ENCODE measurements at regions not wholly inside any gene's neighbourhood (a gene's known extent, or its start where the extent isn't known, plus 50 kb on each side); places are given as distances from the start of the nearest gene placed in this dataset.
"Not testable (repeated sequence)": the region's sequence is repeated elsewhere in the genome, so short reads cannot be mapped to it uniquely, and the experiment has no call there.

- H3K9me3 ChIP-seq; H3K27ac ChIP-seq (ENCODE audit: low read length); H3K36me3 ChIP-seq (ENCODE audit: control insufficient read depth in 2 of 2, extremely low read depth in 1 of 2, insufficient read depth in 1 of 2, low read length in 1 of 2); H3K36me3 Mint-ChIP-seq; DNase-seq; H3K27me3 Mint-ChIP-seq; H3K4me3 ChIP-seq (ENCODE audit: control insufficient read depth in 1 of 2, extremely low read depth in 1 of 2, low read length in 1 of 2); ATAC-seq (replicated peaks in 1 of 4); H3K27me3 ChIP-seq (replicated peaks in 1 of 2; ENCODE audit: control insufficient read depth in 2 of 2, extremely low read depth in 1 of 2, insufficient read depth in 2 of 2, low read length in 1 of 2); POLR2A ChIA-PET; H3K4me1 ChIP-seq (ENCODE audit: control insufficient read depth in 1 of 2, extremely low read depth in 1 of 2, insufficient read depth in 2 of 2, low read length in 2 of 2); CTCF ChIA-PET; H3K27ac Mint-ChIP-seq; H3K9me3 Mint-ChIP-seq: not testable (repeated sequence)
- WGBS (ENCODE audit: insufficient coverage), result no CpG with 5 or more reads among the region's 1 CpG
- peaks cover 10 to 12% (median 10%) of the 10 kb centered on the region in 3 donors for H3K4me1 Mint-ChIP-seq
- peak overlapping the region; percentile 19 to 55 (median 28) for H3K4me3 Mint-ChIP-seq
These were observed 543.2 kb downstream of the TTLL7 start for GRCh38 chr1:83455753-83456152.

DNA sequence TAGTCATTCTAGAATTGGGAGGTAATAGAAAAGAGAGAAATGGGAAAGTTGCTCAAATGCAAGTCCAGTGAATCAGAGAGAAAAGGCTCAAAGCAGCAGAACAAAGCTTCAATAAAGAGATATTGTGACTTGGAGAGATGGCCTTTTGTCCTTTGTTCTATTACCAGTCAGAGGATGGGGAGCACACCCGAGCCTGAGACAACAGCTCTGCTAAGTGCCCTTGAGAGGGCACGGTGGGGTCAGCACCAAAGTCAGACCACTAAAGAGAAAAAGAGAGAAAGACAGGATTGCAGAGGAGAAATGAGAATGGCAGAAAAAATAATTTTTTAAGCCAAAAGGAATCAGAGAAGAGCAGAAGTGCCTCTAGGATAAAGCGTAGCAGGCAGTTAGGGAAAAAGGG is 553.1 kb downstream of the TTLL7 start:
- H3K27ac Mint-ChIP-seq; H3K27me3 ChIP-seq (replicated peaks in 1 of 2; ENCODE audit: control insufficient read depth in 2 of 2, extremely low read depth in 1 of 2, insufficient read depth in 2 of 2, low read length in 1 of 2); H3K36me3 ChIP-seq (ENCODE audit: control insufficient read depth in 2 of 2, extremely low read depth in 1 of 2, insufficient read depth in 1 of 2, low read length in 1 of 2); H3K4me3 ChIP-seq (ENCODE audit: control insufficient read depth in 1 of 2, extremely low read depth in 1 of 2, low read length in 1 of 2); H3K9me3 ChIP-seq; DNase-seq; POLR2A ChIA-PET; H3K27me3 Mint-ChIP-seq; H3K4me1 ChIP-seq (ENCODE audit: control insufficient read depth in 1 of 2, extremely low read depth in 1 of 2, insufficient read depth in 2 of 2, low read length in 2 of 2); H3K4me3 Mint-ChIP-seq; ATAC-seq (replicated peaks in 1 of 4); H3K9me3 Mint-ChIP-seq; H3K36me3 Mint-ChIP-seq; CTCF ChIA-PET; H3K27ac ChIP-seq (ENCODE audit: low read length): not testable (repeated sequence)
- H3K4me1 Mint-ChIP-seq, result peaks cover 7 to 14% (median 11%) of the 10 kb centered on the region in 3 donors
- WGBS (ENCODE audit: insufficient coverage), result no CpG with 5 or more reads among the region's 3 CpGs

DNA sequence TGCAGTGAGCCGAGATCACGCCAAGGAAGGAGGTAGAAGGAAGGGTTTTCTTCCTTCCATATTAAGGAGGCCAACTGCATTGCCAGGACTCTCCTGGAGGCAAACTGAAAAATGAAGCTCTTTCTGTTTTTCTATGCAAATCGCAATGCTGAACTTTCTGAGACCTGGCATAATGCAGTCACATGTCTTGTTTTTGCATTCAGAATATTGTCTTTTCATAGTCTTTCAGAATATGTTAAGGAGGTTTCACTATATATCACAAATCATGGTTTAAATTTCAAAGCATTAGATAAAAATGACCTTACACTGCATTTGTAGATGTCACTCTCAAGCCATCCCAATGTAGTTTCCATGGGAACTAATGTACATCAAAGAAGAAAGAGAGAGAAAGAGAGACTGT is 556.5 kb downstream of the TTLL7 start:
- H3K9me3 Mint-ChIP-seq; H3K36me3 Mint-ChIP-seq; H3K27me3 ChIP-seq (replicated peaks in 1 of 2; ENCODE audit: control insufficient read depth in 2 of 2, extremely low read depth in 1 of 2, insufficient read depth in 2 of 2, low read length in 1 of 2); H3K9me3 ChIP-seq; POLR2A ChIA-PET; DNase-seq; H3K4me3 ChIP-seq (ENCODE audit: control insufficient read depth in 1 of 2, extremely low read depth in 1 of 2, low read length in 1 of 2); CTCF ChIA-PET; H3K27ac Mint-ChIP-seq; H3K27ac ChIP-seq (ENCODE audit: low read length); H3K27me3 Mint-ChIP-seq; H3K4me1 Mint-ChIP-seq; H3K4me3 Mint-ChIP-seq; ATAC-seq (replicated peaks in 1 of 4); H3K36me3 ChIP-seq (ENCODE audit: control insufficient read depth in 2 of 2, extremely low read depth in 1 of 2, insufficient read depth in 1 of 2, low read length in 1 of 2); H3K4me1 ChIP-seq (ENCODE audit: control insufficient read depth in 1 of 2, extremely low read depth in 1 of 2, insufficient read depth in 2 of 2, low read length in 2 of 2): not testable (repeated sequence)
- no CpG with 5 or more reads among the region's 3 CpGs for WGBS (ENCODE audit: insufficient coverage)

DNA sequence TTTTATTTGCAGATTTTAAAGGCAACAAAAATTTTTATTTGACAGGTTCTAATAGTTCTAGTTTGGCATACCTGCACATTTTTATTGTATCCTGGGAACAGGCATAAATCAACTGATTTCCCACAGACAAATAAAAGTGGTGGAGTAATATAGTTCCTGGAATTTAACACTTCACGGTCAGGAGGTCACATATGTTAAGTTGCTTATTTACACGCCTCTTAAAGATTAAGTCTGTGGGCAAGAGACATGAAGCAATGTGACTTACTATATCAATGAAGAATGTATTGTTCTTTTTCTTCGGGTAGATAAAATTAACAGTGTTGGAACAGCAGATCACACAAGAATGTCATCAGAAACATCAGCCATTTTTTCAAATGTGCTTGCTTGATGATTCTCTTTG is 558.3 kb downstream of the TTLL7 start:
- H3K4me1 ChIP-seq (ENCODE audit: control insufficient read depth in 1 of 2, extremely low read depth in 1 of 2, insufficient read depth in 2 of 2, low read length in 2 of 2); H3K27ac ChIP-seq (ENCODE audit: low read length); H3K4me1 Mint-ChIP-seq; H3K4me3 ChIP-seq (ENCODE audit: control insufficient read depth in 1 of 2, extremely low read depth in 1 of 2, low read length in 1 of 2); H3K36me3 Mint-ChIP-seq; H3K36me3 ChIP-seq (ENCODE audit: control insufficient read depth in 2 of 2, extremely low read depth in 1 of 2, insufficient read depth in 1 of 2, low read length in 1 of 2); H3K4me3 Mint-ChIP-seq; DNase-seq; H3K9me3 ChIP-seq; H3K27me3 Mint-ChIP-seq; ATAC-seq (replicated peaks in 1 of 4); POLR2A ChIA-PET; CTCF ChIA-PET; H3K27me3 ChIP-seq (replicated peaks in 1 of 2; ENCODE audit: control insufficient read depth in 2 of 2, extremely low read depth in 1 of 2, insufficient read depth in 2 of 2, low read length in 1 of 2); H3K27ac Mint-ChIP-seq; H3K9me3 Mint-ChIP-seq: not testable (repeated sequence)
- WGBS (ENCODE audit: insufficient coverage), result no CpG with 5 or more reads among the region's 3 CpGs

- H3K4me3 ChIP-seq (ENCODE audit: control insufficient read depth in 1 of 2, extremely low read depth in 1 of 2, low read length in 1 of 2); H3K4me3 Mint-ChIP-seq; H3K36me3 ChIP-seq (ENCODE audit: control insufficient read depth in 2 of 2, extremely low read depth in 1 of 2, insufficient read depth in 1 of 2, low read length in 1 of 2); ATAC-seq (replicated peaks in 1 of 4); H3K36me3 Mint-ChIP-seq; H3K4me1 Mint-ChIP-seq; CTCF ChIA-PET; H3K27me3 Mint-ChIP-seq; H3K27ac Mint-ChIP-seq; POLR2A ChIA-PET; H3K9me3 ChIP-seq; H3K9me3 Mint-ChIP-seq; H3K27ac ChIP-seq (ENCODE audit: low read length); DNase-seq; H3K27me3 ChIP-seq (replicated peaks in 1 of 2; ENCODE audit: control insufficient read depth in 2 of 2, extremely low read depth in 1 of 2, insufficient read depth in 2 of 2, low read length in 1 of 2); H3K4me1 ChIP-seq (ENCODE audit: control insufficient read depth in 1 of 2, extremely low read depth in 1 of 2, insufficient read depth in 2 of 2, low read length in 2 of 2): not testable (repeated sequence)
- WGBS (ENCODE audit: insufficient coverage), result no CpG with 5 or more reads among the region's 1 CpG
These were observed 558.9 kb downstream of the TTLL7 start for GRCh38 chr1:83440021-83440420.

GRCh38 chr1:83438316-83438715 is 560.6 kb downstream of the TTLL7 start:
- H3K36me3 ChIP-seq (ENCODE audit: control insufficient read depth in 2 of 2, extremely low read depth in 1 of 2, insufficient read depth in 1 of 2, low read length in 1 of 2); ATAC-seq (replicated peaks in 1 of 4); H3K4me1 Mint-ChIP-seq; H3K4me1 ChIP-seq (ENCODE audit: control insufficient read depth in 1 of 2, extremely low read depth in 1 of 2, insufficient read depth in 2 of 2, low read length in 2 of 2); H3K4me3 ChIP-seq (ENCODE audit: control insufficient read depth in 1 of 2, extremely low read depth in 1 of 2, low read length in 1 of 2); POLR2A ChIA-PET; H3K9me3 ChIP-seq; H3K27ac Mint-ChIP-seq; H3K9me3 Mint-ChIP-seq; H3K4me3 Mint-ChIP-seq; H3K36me3 Mint-ChIP-seq; H3K27me3 ChIP-seq (replicated peaks in 1 of 2; ENCODE audit: control insufficient read depth in 2 of 2, extremely low read depth in 1 of 2, insufficient read depth in 2 of 2, low read length in 1 of 2); CTCF ChIA-PET; H3K27ac ChIP-seq (ENCODE audit: low read length); H3K27me3 Mint-ChIP-seq; DNase-seq: not testable (repeated sequence)
- no CpG with 5 or more reads among the region's 1 CpG for WGBS (ENCODE audit: insufficient coverage)

DNA sequence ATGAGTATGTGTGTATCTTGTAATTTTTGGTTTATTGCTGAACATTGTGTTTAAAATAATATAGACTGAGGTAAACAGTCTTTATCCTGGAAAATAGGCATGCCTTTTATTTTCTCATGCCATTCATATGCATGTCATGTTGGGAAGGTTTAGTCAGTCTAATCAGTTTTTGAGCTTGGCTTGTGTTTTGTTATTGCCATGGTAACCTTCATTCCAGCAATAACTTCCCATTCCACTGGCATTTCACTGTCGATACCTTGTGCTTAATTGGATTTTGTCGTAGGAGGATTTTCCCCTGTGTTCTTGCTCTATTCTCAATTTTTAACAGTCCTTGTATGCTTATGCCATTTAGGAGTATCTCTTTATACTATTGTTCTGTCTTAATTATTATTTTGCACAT is 563.6 kb downstream of the TTLL7 start:
- H3K36me3 ChIP-seq (ENCODE audit: control insufficient read depth in 2 of 2, extremely low read depth in 1 of 2, insufficient read depth in 1 of 2, low read length in 1 of 2); ATAC-seq (replicated peaks in 1 of 4); H3K27me3 ChIP-seq (replicated peaks in 1 of 2; ENCODE audit: control insufficient read depth in 2 of 2, extremely low read depth in 1 of 2, insufficient read depth in 2 of 2, low read length in 1 of 2); H3K9me3 ChIP-seq; H3K27ac Mint-ChIP-seq; H3K36me3 Mint-ChIP-seq; H3K4me1 Mint-ChIP-seq; POLR2A ChIA-PET; H3K27ac ChIP-seq (ENCODE audit: low read length); H3K9me3 Mint-ChIP-seq; DNase-seq; H3K4me3 Mint-ChIP-seq; H3K27me3 Mint-ChIP-seq; H3K4me3 ChIP-seq (ENCODE audit: control insufficient read depth in 1 of 2, extremely low read depth in 1 of 2, low read length in 1 of 2); H3K4me1 ChIP-seq (ENCODE audit: control insufficient read depth in 1 of 2, extremely low read depth in 1 of 2, insufficient read depth in 2 of 2, low read length in 2 of 2); CTCF ChIA-PET: not testable (repeated sequence)
- no CpG with 5 or more reads among the region's 2 CpGs for WGBS (ENCODE audit: insufficient coverage)

Measured in T-cell (primary cell).